ENCODE measurements at regions not wholly inside any gene's neighbourhood (a gene's known extent, or its start where the extent isn't known, plus 50 kb on each side); places are given as distances from the start of the nearest gene placed in this dataset.

GRCh38 chr12:30202521-30203254, 418.9 kb upstream of the TMTC1 start:
- no peaks in the 10 kb centered on the region for H4K20me1 ChIP-seq
- H3K4me1 ChIP-seq: no peaks in the 10 kb centered on the region
- H3K36me3 ChIP-seq: no peaks in the 10 kb centered on the region
- H3K9ac ChIP-seq: no peak overlapping the region
- H3K4me3 ChIP-seq: no peak overlapping the region
- H3K27me3 ChIP-seq: no peaks in the 10 kb centered on the region
- no peak overlapping the region for H3K4me2 ChIP-seq
- no peak for TF ChIP-seq Cebpa-rat (IDR thresholded peaks at IDR 0.05)
- H3K9me3 ChIP-seq: no peaks in the 10 kb centered on the region
- no peak overlapping the region for H3K27ac ChIP-seq

GRCh38 chr12:30201301-30202160, 417.8 kb upstream of the TMTC1 start:
- Histone ChIP-seq H3K27ac (no peak overlapping the region), H3K4me1 (no peaks in the 10 kb centered on the region), H3K27me3 (no peaks in the 10 kb centered on the region), H4K20me1 (no peaks in the 10 kb centered on the region), H3K4me3 (no peak overlapping the region), H3K9ac (no peak overlapping the region), H3K36me3 (no peaks in the 10 kb centered on the region), H3K9me3 (no peaks in the 10 kb centered on the region), H3K4me2 (no peak overlapping the region)
- no peak for TF ChIP-seq Cebpa-rat (IDR thresholded peaks at IDR 0.05)

DNA sequence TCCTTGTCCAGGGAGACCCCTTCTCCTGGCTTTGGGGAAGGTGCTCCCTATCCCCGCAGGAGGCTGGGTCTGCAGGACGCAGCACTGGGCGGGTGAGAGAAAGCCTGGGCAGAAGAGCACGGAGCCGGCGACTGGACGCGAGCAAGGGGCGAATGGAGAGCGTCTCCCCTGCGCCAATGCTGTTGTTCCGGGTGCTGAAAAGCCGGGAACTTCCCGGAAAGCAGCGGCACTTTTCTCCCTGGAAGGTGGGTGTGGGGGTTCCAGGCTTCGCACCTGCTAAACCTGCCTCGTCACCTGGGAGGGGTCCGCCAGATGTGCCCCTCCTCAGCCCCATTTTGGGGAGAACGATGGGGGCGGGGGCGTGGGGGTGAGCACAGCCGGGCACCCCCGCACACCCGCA, 417.1 kb upstream of the TMTC1 start:
- Histone ChIP-seq H3K9ac (no peak overlapping the region), H3K36me3 (no peaks in the 10 kb centered on the region), H3K9me3 (no peaks in the 10 kb centered on the region), H3K27me3 (no peaks in the 10 kb centered on the region), H3K27ac (no peak overlapping the region), H4K20me1 (no peaks in the 10 kb centered on the region), H3K4me3 (no peak overlapping the region), H3K4me2 (no peak overlapping the region), H3K4me1 (no peaks in the 10 kb centered on the region)
- no peak for TF ChIP-seq Cebpa-rat (IDR thresholded peaks at IDR 0.05)

GRCh38 chr12:30197392-30198057, 413.8 kb upstream of the TMTC1 start:
- Histone ChIP-seq H3K9ac (no peak overlapping the region), H3K4me2 (no peak overlapping the region), H3K36me3 (no peaks in the 10 kb centered on the region), H3K27me3 (no peaks in the 10 kb centered on the region), H4K20me1 (no peaks in the 10 kb centered on the region), H3K4me3 (no peak overlapping the region), H3K4me1 (no peaks in the 10 kb centered on the region), H3K27ac (no peak overlapping the region), H3K9me3 (no peaks in the 10 kb centered on the region)
- no peak for TF ChIP-seq Cebpa-rat (IDR thresholded peaks at IDR 0.05)

- Histone ChIP-seq H3K36me3 (no peaks in the 10 kb centered on the region), H3K9ac (no peak overlapping the region)
Observed at GRCh38 chr12:30191696-30192455, 408.1 kb upstream of the TMTC1 start.

DNA sequence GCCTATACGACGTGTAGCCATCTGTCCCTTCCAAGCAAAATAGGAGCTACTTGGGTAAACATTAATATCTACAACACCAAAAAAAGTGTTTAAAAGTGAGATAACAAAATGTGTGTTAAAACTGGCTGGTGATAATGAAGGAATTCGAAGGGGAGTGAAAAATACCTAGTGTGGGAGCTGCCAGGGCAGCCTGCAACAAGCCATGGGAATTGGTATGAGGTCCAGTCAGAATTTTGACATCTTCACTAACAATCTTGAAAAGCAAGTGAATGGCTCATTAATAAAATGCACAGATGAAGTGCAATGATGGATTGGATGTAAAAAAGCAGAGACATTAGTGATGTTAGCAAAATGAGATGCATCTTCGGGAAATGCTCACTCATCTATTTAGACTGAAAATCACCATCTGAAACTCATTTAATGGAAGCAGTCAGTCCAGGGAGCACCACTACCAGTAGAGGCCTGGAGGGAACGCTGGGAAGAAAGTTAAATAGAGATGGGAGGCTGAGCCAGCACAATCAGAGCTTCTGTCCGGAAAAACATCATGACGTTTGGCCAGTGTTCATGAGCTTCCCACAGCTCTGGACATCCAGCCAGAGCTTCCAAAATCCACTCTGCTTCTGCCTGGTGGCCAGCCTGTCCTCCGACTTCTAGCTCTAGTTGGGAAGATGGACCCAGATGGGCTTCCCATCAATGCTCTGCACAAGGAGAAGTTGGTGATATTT, 405.0 kb upstream of the TMTC1 start:
- H4K20me1 ChIP-seq: no peaks in the 10 kb centered on the region
- H3K4me1 ChIP-seq: no peaks in the 10 kb centered on the region
- H3K4me2 ChIP-seq: no peak overlapping the region
- H3K4me3 ChIP-seq: no peak overlapping the region
- no peaks in the 10 kb centered on the region for H3K27me3 ChIP-seq
- H3K27ac ChIP-seq: no peak overlapping the region
- TF ChIP-seq Cebpa-rat (IDR thresholded peaks at IDR 0.05): no peak
- H3K9ac ChIP-seq: no peak overlapping the region
- H3K9me3 ChIP-seq: no peaks in the 10 kb centered on the region
- no peaks in the 10 kb centered on the region for H3K36me3 ChIP-seq

More at GRCh38 chr12:30191696-30192455, 408.1 kb upstream of the TMTC1 start:
- Histone ChIP-seq H3K27me3 (no peaks in the 10 kb centered on the region), H3K9me3 (no peaks in the 10 kb centered on the region), H3K27ac (no peak overlapping the region), H3K4me1 (no peaks in the 10 kb centered on the region), H3K4me2 (no peak overlapping the region), H3K4me3 (no peak overlapping the region), H4K20me1 (no peaks in the 10 kb centered on the region)
- no peak for TF ChIP-seq Cebpa-rat (IDR thresholded peaks at IDR 0.05)

DNA sequence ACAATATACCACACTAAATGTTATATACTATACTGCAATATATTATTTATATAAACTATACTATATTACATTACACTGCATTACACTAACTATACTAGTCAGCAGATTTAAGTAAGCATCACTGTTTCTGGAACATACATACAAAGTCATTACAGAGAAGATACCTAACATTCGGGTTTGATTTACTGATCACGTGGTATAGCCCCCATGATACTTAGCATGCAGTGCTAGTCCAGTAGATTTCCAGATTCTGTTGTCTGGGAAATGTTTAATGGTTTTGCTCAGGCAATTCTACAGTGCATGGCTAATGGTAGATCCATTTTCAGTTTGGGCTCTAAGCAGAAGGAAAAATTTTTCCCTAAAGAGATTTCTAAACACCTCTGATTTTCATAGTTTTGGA, 403.7 kb upstream of the TMTC1 start:
- no peak overlapping the region for H3K4me3 ChIP-seq
- H4K20me1 ChIP-seq: no peaks in the 10 kb centered on the region
- TF ChIP-seq Cebpa-rat (IDR thresholded peaks at IDR 0.05): no peak
- no peaks in the 10 kb centered on the region for H3K36me3 ChIP-seq
- no peak overlapping the region for H3K9ac ChIP-seq
- H3K4me2 ChIP-seq: no peak overlapping the region
- no peaks in the 10 kb centered on the region for H3K27me3 ChIP-seq
- no peaks in the 10 kb centered on the region for H3K9me3 ChIP-seq
- H3K4me1 ChIP-seq: no peaks in the 10 kb centered on the region
- no peak overlapping the region for H3K27ac ChIP-seq

- Histone ChIP-seq H3K36me3 (no peaks in the 10 kb centered on the region), H3K27ac (no peak overlapping the region), H3K9me3 (no peaks in the 10 kb centered on the region), H3K4me3 (no peak overlapping the region), H4K20me1 (no peaks in the 10 kb centered on the region), H3K4me2 (no peak overlapping the region), H3K27me3 (no peaks in the 10 kb centered on the region), H3K4me1 (no peaks in the 10 kb centered on the region), H3K9ac (no peak overlapping the region)
- no peak for TF ChIP-seq Cebpa-rat (IDR thresholded peaks at IDR 0.05)
Observed at GRCh38 chr12:30181334-30181733, 397.6 kb upstream of the TMTC1 start.

DNA sequence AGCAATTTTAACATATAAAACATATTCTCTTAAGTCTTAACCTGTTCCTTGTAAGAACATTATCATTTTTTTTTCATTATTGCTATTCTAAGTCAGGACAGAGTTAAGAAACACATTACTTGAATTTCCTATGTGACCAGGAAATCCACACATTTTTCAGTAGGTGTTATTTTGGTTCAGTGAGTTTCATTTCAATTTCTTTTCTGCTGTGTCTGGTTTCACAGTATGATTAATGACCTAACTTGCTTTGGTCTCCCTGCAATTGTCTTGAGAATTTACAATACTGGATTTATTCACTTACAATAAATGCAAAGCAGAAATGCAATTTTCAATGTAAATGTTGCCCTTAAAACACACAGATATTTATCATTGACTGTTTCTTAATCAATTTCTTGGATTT, 396.9 kb upstream of the TMTC1 start:
- Histone ChIP-seq H3K27me3 (no peaks in the 10 kb centered on the region), H3K9me3 (no peaks in the 10 kb centered on the region), H4K20me1 (no peaks in the 10 kb centered on the region), H3K27ac (no peak overlapping the region), H3K4me3 (no peak overlapping the region), H3K4me2 (no peak overlapping the region), H3K9ac (no peak overlapping the region), H3K36me3 (no peaks in the 10 kb centered on the region), H3K4me1 (no peaks in the 10 kb centered on the region)
- no peak for TF ChIP-seq Cebpa-rat (IDR thresholded peaks at IDR 0.05)

Data from BLaER1 (cell line).